ENCODE measurements at regions not wholly inside any gene's neighbourhood (a gene's known extent, or its start where the extent isn't known, plus 50 kb on each side); places are given as distances from the start of the nearest gene placed in this dataset.

DNA sequence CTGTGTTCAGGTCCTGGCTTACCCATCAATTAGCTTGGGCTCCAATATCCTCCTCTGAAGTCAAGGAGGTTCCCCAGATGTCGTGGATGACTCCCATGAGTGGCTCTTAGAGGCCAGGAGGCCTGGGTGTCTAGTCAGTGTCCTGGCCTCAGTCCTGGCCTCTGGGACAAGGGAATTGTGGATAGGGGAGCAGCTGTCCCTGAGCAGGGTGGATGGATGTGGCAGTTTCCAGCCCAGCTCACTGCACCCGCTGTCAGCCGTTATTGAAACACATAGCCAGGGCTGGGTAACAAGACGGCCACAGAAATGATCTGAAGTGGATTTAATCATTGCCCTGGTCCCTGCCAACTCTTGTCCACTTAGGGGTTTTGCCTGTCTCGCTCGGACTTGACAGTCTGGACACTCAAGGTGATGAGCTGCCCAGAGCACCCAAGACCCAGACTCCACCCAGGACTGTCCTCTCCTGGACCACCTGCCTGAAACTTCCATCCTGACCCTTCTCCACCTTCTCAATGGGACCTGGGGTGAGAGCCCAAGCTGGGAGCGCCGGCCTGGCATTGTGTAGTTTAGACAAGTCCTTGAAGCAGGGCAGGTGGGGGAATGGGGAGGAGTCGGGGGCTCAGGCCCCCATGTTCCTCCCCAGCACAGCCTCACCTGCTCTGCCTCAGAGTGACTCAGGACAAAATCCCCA, 182.1 kb upstream of the SDK2 start:
- TF ChIP-seq, protein P1, sequence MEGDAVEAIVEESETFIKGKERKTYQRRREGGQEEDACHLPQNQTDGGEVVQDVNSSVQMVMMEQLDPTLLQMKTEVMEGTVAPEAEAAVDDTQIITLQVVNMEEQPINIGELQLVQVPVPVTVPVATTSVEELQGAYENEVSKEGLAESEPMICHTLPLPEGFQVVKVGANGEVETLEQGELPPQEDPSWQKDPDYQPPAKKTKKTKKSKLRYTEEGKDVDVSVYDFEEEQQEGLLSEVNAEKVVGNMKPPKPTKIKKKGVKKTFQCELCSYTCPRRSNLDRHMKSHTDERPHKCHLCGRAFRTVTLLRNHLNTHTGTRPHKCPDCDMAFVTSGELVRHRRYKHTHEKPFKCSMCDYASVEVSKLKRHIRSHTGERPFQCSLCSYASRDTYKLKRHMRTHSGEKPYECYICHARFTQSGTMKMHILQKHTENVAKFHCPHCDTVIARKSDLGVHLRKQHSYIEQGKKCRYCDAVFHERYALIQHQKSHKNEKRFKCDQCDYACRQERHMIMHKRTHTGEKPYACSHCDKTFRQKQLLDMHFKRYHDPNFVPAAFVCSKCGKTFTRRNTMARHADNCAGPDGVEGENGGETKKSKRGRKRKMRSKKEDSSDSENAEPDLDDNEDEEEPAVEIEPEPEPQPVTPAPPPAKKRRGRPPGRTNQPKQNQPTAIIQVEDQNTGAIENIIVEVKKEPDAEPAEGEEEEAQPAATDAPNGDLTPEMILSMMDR (IDR thresholded peaks at IDR 0.05; ENCODE audit: low read depth, low read length), result no peak
- no peak overlapping the region for H3K4me3 ChIP-seq (ENCODE audit: low read depth, low read length)

DNA sequence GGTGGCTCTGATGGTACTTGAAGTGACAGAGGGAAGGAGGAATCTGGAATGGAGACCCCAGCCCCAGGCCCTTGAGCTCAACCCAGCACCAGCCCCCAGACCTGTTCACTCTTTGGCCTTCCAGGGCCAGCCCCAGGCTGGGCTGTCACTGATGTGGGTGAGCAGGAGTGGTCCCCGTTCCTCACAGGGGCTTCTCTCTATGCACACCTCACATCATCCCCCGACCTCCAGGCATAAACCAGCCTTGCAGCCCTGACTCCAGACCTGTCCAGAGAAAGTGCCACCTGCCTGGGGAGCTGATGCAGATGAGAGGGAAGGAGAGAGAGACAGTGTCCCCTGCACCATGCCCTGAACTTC, 182.6 kb upstream of the SDK2 start:
- TF ChIP-seq, protein P1 (IDR thresholded peaks at IDR 0.05; ENCODE audit: low read depth, low read length), result no peak
- H3K4me3 ChIP-seq (ENCODE audit: low read depth, low read length), result no peak overlapping the region

DNA sequence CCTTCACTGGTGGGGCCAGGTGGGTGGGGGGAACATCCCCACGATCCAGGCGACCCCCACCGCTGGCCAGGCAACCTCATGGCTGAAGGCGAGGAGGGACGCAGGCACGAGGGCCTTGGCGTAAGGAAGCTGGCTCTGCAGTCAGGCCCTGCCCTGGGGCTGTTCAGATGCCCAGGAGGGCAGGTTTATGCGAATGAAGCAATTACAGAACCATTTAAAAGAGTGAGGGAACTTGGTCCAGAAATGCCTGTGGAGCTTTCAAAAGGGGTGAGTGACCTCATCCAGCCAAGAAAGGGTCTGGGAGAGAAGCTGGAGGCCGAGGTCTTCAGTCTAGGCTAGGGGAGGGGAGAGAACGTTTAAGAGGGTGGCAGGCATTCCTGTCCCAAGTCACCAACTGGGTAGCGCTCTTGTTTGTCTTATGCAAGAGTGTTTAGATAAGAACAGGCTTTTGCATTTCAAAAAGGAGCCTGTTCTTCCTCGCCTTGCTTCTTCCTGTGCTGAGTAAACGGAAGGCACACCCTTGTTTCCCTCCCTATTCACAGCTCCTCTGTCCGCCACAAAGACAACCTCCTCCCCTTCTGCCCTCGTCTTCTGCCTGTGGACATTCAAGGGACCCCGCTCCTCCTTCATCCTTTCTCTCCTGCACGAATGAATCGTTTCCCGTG, 183.5 kb upstream of the SDK2 start:
- TF ChIP-seq, protein P1 (IDR thresholded peaks at IDR 0.05; ENCODE audit: low read depth, low read length), result no peak
- no peak overlapping the region for H3K4me3 ChIP-seq (ENCODE audit: low read depth, low read length)

DNA sequence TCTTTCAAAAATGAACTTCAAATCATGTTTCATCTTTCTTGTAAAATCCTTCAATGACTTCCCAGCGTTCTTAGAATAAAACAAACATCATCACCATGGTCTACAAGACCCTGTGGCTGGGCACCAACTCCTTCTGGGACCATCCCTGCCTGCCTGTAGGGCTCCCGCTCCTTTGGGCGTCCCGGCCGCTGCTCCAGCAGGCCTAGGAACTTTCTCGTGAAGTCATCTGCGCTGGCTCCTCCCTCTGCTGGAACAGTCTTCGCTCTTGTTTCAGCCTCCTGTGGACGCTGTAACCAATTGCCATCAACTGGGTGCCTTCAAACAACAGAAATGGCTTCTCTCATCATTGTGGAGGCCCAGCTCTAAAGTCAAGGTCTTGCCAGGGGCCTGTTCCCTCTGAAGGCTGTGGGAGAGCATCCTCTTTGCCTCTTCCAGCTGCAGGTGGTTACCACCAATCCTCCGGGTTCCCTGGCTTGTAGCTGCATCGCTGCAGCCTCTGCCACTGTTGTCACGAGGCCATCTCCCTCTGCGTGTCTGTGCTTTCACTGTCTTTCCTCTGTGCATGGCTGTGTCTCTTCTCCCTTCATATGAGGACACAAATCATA, 185.5 kb upstream of the SDK2 start:
- H3K4me3 ChIP-seq (ENCODE audit: low read depth, low read length), result no peak overlapping the region
- TF ChIP-seq, protein P1 (IDR thresholded peaks at IDR 0.05; ENCODE audit: low read depth, low read length), result no peak

DNA sequence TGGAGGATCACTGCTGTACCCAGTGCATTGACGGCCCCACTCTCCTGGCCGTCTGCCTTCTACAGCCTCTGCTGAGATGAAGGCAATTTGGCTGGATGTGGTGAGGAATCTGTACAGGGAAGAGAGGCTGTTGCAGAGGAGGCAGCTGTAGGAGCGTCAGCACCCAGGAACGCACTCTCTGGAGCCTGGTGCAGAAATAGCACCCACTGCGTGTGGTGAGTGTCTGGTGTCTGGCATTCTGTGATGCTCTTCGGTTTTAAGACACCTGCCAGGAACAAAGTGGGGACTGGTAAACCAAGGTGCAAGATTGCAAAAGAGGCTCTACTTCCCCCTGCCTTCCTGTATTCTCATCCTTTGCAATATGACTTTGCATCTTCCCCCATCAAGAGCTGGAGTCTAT, 187.5 kb upstream of the SDK2 start:
- no peak overlapping the region for H3K4me3 ChIP-seq (ENCODE audit: low read depth, low read length)
- TF ChIP-seq, protein P1 (IDR thresholded peaks at IDR 0.05; ENCODE audit: low read depth, low read length), result no peak

DNA sequence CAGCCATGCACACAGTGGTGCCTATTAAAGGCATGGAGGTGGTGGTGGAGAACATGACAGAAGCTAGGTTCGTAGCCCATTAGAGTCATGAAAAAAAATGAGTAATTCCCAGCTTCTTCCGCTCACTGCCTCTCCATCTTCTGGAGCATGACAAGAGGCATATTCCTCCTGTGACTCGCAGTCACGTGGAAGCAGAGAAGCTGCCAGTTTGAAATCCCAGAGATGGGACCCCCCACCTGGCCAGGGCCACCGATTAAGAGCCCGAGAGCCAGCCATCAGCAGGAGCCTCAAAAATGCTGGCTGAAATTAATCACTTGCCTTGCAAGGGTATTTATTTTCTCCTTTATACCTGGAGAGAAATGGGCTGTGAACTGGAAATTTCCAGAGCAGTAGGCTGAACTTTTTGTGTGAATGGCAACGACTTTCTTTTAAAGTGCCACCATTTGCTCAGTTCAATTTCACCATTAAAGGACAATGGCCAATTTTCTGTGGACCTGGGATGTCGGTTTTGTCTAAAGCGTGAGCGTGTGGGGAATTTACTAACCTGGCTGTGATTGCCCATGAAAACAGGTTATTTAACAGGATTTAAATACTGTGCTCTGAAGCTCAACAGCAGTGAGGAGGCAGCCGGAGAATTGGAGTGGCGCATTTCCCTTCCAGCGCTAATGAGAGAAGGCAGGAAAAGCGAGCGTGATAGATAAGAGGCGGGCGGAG, 189.7 kb upstream of the SDK2 start:
- TF ChIP-seq, protein P1 (IDR thresholded peaks at IDR 0.05; ENCODE audit: low read depth, low read length), result no peak
- H3K4me3 ChIP-seq (ENCODE audit: low read depth, low read length), result no peak overlapping the region

Data from WI38 (cell line).